Loucy (cell line): ENCODE measurements at regions not wholly inside any gene's neighbourhood (a gene's known extent, or its start where the extent isn't known, plus 50 kb on each side); places are given as distances from the start of the nearest gene placed in this dataset.
"Not testable (repeated sequence)": the region's sequence is repeated elsewhere in the genome, so short reads cannot be mapped to it uniquely, and the experiment has no call there.

Experiments
- H2AFZ ChIP-seq: fragments of 200-600 bp; sonication (generic); 2 replicates; pipeline ENCODE4 v1.6.0; 2016; ENCODE audit warnings: antibody characterized with exemption, mild to moderate bottlenecking, low read length, moderate library complexity
- H3F3A ChIP-seq: fragments of 200-600 bp; 2 replicates; pipeline ENCODE4 v1.6.0; 2016; ENCODE audit warnings: antibody characterized with exemption, low read depth, mild to moderate bottlenecking
- H3K27me3 ChIP-seq: fragments of 200-600 bp; sonication (generic); 2 replicates; pipeline ENCODE4 v1.6.1; 2014; ENCODE audit warnings: low read length, mild to moderate bottlenecking; ENCODE audit not compliant: insufficient read depth, poor library complexity, severe bottlenecking
- H3K36me3 ChIP-seq: fragments of 200-600 bp; sonication (generic); 2 replicates; pipeline ENCODE4 v1.6.1; 2016; ENCODE audit warnings: low read length; ENCODE audit not compliant: insufficient read depth
- H3K4me1 ChIP-seq: fragments of 200-600 bp; sonication (generic); 2 replicates; pipeline ENCODE4 v1.5.1; 2014; ENCODE audit warnings: low read length, mild to moderate bottlenecking; ENCODE audit not compliant: insufficient read depth, poor library complexity, severe bottlenecking
- H3K4me2 ChIP-seq: fragments of 200-600 bp; sonication (generic); 2 replicates; pipeline ENCODE4 v1.6.0; 2014; ENCODE audit warnings: antibody characterized with exemption, low read length, low read depth, mild to moderate bottlenecking; ENCODE audit not compliant: poor library complexity, severe bottlenecking
- H3K4me3 ChIP-seq: fragments of 200-600 bp; sonication (generic); 2 replicates; pipeline ENCODE4 v1.5.1; 2014; ENCODE audit warnings: low read length, mild to moderate bottlenecking, mixed read lengths; ENCODE audit not compliant: poor library complexity, severe bottlenecking
- H3K79me2 ChIP-seq: fragments of 200-600 bp; sonication (generic); 2 replicates; pipeline ENCODE4 v1.6.1; 2014; ENCODE audit warnings: low read length; ENCODE audit not compliant: insufficient read depth
- H3K9ac ChIP-seq: fragments of 200-600 bp; sonication (generic); 2 replicates; pipeline ENCODE4 v1.6.0; 2014; ENCODE audit warnings: mild to moderate bottlenecking, low read depth, low read length, moderate library complexity; ENCODE audit not compliant: poor library complexity, severe bottlenecking
- H3K9me2 ChIP-seq: fragments of 200-600 bp; sonication (generic); replicated peaks from 2 replicates; pipeline ENCODE4 v1.6.1; 2016; ENCODE audit warnings: low read depth, low read length, mixed read lengths
- H3K9me3 ChIP-seq: fragments of 200-600 bp; sonication (generic); 2 replicates; pipeline ENCODE4 v1.6.1; 2014; ENCODE audit warnings: mild to moderate bottlenecking, antibody characterized with exemption, low read length, low read depth; ENCODE audit not compliant: insufficient read depth
- H4K20me1 ChIP-seq: fragments of 200-600 bp; sonication (generic); 2 replicates; pipeline ENCODE4 v1.6.0; 2014; ENCODE audit warnings: antibody characterized with exemption, low read length, mild to moderate bottlenecking; ENCODE audit not compliant: insufficient read depth, poor library complexity, severe bottlenecking
- EZH2phosphoT487 ChIP-seq: fragments of 200-600 bp; IDR thresholded peaks from 2 replicates; pipeline ENCODE4 v1.6.1; 2018; ENCODE audit warnings: antibody characterized with exemption, mild to moderate bottlenecking, moderate library complexity, borderline replicate concordance
- TF ChIP-seq, protein P1 (sequence below): fragments of 200-600 bp; sonication (generic); conservative IDR thresholded peaks from 2 replicates; pipeline ENCODE4 v1.5.1; 2014; ENCODE audit warnings: mild to moderate bottlenecking, antibody characterized with exemption, low read length

- no peaks in the 10 kb centered on the region for H3K79me2 ChIP-seq
- H3K27me3 ChIP-seq = no peaks in the 10 kb centered on the region
- H3K9ac ChIP-seq = no peak overlapping the region
- no peak for TF ChIP-seq EZH2phosphoT487
- TF ChIP-seq, protein P1, sequence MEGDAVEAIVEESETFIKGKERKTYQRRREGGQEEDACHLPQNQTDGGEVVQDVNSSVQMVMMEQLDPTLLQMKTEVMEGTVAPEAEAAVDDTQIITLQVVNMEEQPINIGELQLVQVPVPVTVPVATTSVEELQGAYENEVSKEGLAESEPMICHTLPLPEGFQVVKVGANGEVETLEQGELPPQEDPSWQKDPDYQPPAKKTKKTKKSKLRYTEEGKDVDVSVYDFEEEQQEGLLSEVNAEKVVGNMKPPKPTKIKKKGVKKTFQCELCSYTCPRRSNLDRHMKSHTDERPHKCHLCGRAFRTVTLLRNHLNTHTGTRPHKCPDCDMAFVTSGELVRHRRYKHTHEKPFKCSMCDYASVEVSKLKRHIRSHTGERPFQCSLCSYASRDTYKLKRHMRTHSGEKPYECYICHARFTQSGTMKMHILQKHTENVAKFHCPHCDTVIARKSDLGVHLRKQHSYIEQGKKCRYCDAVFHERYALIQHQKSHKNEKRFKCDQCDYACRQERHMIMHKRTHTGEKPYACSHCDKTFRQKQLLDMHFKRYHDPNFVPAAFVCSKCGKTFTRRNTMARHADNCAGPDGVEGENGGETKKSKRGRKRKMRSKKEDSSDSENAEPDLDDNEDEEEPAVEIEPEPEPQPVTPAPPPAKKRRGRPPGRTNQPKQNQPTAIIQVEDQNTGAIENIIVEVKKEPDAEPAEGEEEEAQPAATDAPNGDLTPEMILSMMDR = no peak
- no peaks in the 10 kb centered on the region for H3K9me2 ChIP-seq
- no peaks in the 10 kb centered on the region for H3K36me3 ChIP-seq
- no peaks in the 10 kb centered on the region for H4K20me1 ChIP-seq
- no peak overlapping the region for H3K4me2 ChIP-seq
- no peak overlapping the region for H3K4me3 ChIP-seq
- H2AFZ ChIP-seq = no peak overlapping the region
- no peaks in the 10 kb centered on the region for H3F3A ChIP-seq
- H3K4me1 ChIP-seq = no peaks in the 10 kb centered on the region
- H3K9me3 ChIP-seq = no peaks in the 10 kb centered on the region
These were observed 171.0 kb upstream of the SEMA3E start for GRCh38 chr7:83819911-83820310.

- no peak overlapping the region for H3K9ac ChIP-seq
- no peak overlapping the region for H3K4me2 ChIP-seq
- TF ChIP-seq, protein P1 = no peak
- no peak for TF ChIP-seq EZH2phosphoT487
- no peaks in the 10 kb centered on the region for H3K36me3 ChIP-seq
- no peak overlapping the region for H3K4me3 ChIP-seq
- H3F3A ChIP-seq = no peaks in the 10 kb centered on the region
- H4K20me1 ChIP-seq = no peaks in the 10 kb centered on the region
- H3K9me2 ChIP-seq = no peaks in the 10 kb centered on the region
- H3K27me3 ChIP-seq = no peaks in the 10 kb centered on the region
- no peak overlapping the region for H2AFZ ChIP-seq
- H3K9me3 ChIP-seq = no peaks in the 10 kb centered on the region
- H3K4me1 ChIP-seq = no peaks in the 10 kb centered on the region
- H3K79me2 ChIP-seq = no peaks in the 10 kb centered on the region
These were observed 165.5 kb upstream of the SEMA3E start for GRCh38 chr7:83814480-83814879.

DNA sequence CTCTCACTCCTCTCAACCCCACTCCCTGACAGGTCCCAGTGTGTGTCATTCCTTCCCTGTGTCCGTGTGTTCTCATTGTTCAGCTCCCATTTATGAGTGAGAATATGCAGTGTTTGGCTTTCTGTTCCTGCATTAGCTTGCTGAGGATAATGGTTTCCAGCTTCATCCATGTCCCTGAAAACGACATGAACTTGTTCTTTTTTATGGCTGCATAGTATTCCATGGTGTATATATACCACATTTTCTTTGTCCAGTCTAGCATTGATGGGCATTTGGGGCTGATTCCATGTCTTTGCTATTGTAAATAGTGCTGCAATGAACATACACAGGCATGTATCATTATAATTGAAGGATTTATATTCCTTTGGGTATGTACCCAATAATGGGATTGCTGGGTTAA, 163.6 kb upstream of the SEMA3E start:
- H4K20me1 ChIP-seq, H3K36me3 ChIP-seq, H3K4me1 ChIP-seq, H3K27me3 ChIP-seq, H3K9me3 ChIP-seq, H2AFZ ChIP-seq, H3K9me2 ChIP-seq, H3K79me2 ChIP-seq, H3K4me3 ChIP-seq, H3K9ac ChIP-seq, H3F3A ChIP-seq, H3K4me2 ChIP-seq: not testable (repeated sequence)

GRCh38 chr7:83808982-83809381, 160.0 kb upstream of the SEMA3E start:
- Histone ChIP-seq H3K4me2 (no peak overlapping the region), H3K79me2 (no peaks in the 10 kb centered on the region), H3F3A (no peaks in the 10 kb centered on the region), H4K20me1 (no peaks in the 10 kb centered on the region), H3K36me3 (no peaks in the 10 kb centered on the region), H2AFZ (no peak overlapping the region), H3K4me1 (no peaks in the 10 kb centered on the region), H3K9me2 (no peaks in the 10 kb centered on the region), H3K4me3 (no peak overlapping the region), H3K9me3 (no peaks in the 10 kb centered on the region), H3K27me3 (no peaks in the 10 kb centered on the region), H3K9ac (no peak overlapping the region)
- no peak for TF ChIP-seq EZH2phosphoT487
- TF ChIP-seq, protein P1 = no peak
